GM12878 (cell line): ENCODE measurements at regions not wholly inside any gene's neighbourhood (a gene's known extent, or its start where the extent isn't known, plus 50 kb on each side); places are given as distances from the start of the nearest gene placed in this dataset.

Experiments used
- ATAC-seq: fragments of 200-7000 bp; cut with Tn5 transposase; 3 replicates; pipeline ENCODE4 v1.9.1; 2020; ENCODE audit warnings: mild to moderate bottlenecking, moderate library complexity
- BruUV-seq: library from RNA; stranded (reverse); fragments of 400-500 nt; replicated peaks from 2 replicates; lab custom pipeline; 2021; lab: Mats Ljungman, UMichigan
- CTCF ChIA-PET: fragments of 300-600 bp; sonication (Branson Sonifier 250); formaldehyde crosslinking; extraction: SDS; loops from one replicate; lab custom pipeline; 2021; ENCODE audit warnings: inconsistent platforms; lab: Yijun Ruan, JAX
- POLR2A ChIA-PET: fragments of 350-600 bp; formaldehyde crosslinking; extraction: SDS; loops from one replicate; lab custom pipeline; 2021; ENCODE audit warnings: inconsistent platforms; lab: Charles Lee
- RAD21 ChIA-PET: fragments of 300-600 bp; sonication (Branson Sonifier 250); formaldehyde crosslinking; loops from one replicate; lab custom pipeline; 2023; ENCODE audit warnings: antibody characterized with exemption; ENCODE audit not compliant: unreplicated experiment; lab: Charles Lee
- SMC1A ChIA-PET: fragments of 300-600 bp; sonication (Branson Sonifier 250); formaldehyde crosslinking; loops from one replicate; lab custom pipeline; 2023; ENCODE audit not compliant: unreplicated experiment, uncharacterized antibody; lab: Charles Lee
- DNase-seq: peaks from one replicate; pipeline ENCODE4 v3.0.0-alpha.2; 2011; ENCODE audit warnings: low read depth, low spot score
- FAIRE-seq: peaks from 3 replicates; lab custom pipeline; 2011; peaks lifted over from hg19 to GRCh38; lab: Jason Lieb, UNC
- H2AFZ ChIP-seq: 2 replicates; pipeline ENCODE4 v1.6.0; 2011; ENCODE audit warnings: low read depth, low read length, control low read depth; ENCODE audit not compliant: control insufficient read depth
- H3K27ac ChIP-seq: 2 replicates; pipeline ENCODE4 v1.5.1; 2011; ENCODE audit warnings: control low read depth; ENCODE audit not compliant: control insufficient read depth, insufficient read depth
- H3K27me3 ChIP-seq, 2 experiments: replicated peaks in 1 of 2; 2 replicates each; pipeline versions ENCODE4 v1.6.0 to v1.6.1; 2011; ENCODE audit warnings: low read length in 1 of 2; ENCODE audit not compliant: control insufficient read depth in 2 of 2, insufficient read depth in 2 of 2
- H3K36me3 ChIP-seq, 2 experiments: 2 replicates each; pipeline ENCODE4 v1.5.1; 2011; ENCODE audit warnings: low read length in 1 of 2; ENCODE audit not compliant: control insufficient read depth in 2 of 2, insufficient read depth in 2 of 2
- H3K4me1 ChIP-seq: 2 replicates; pipeline ENCODE4 v1.6.1; 2011; ENCODE audit warnings: mild to moderate bottlenecking, low read length, moderate library complexity, mixed read lengths; ENCODE audit not compliant: control insufficient read depth, insufficient read depth
- H3K4me2 ChIP-seq: 2 replicates; pipeline ENCODE4 v1.6.0; 2011; ENCODE audit warnings: control low read depth; ENCODE audit not compliant: control insufficient read depth, insufficient read depth
- H3K4me3 ChIP-seq: fragments of 200-600 bp; sonication (generic); 2 replicates; pipeline ENCODE4 v1.5.1; 2016
- H3K79me2 ChIP-seq: 2 replicates; pipeline ENCODE4 v1.6.0; 2011; ENCODE audit warnings: low read length; ENCODE audit not compliant: control insufficient read depth, insufficient read depth
- H3K9ac ChIP-seq: 2 replicates; pipeline ENCODE4 v1.8.0; 2011; ENCODE audit warnings: low read length, control low read depth, mixed read lengths; ENCODE audit not compliant: control insufficient read depth, insufficient read depth
- H3K9me3 ChIP-seq: replicated peaks from 3 replicates; pipeline ENCODE4 v1.5.1; 2011; ENCODE audit warnings: mild to moderate bottlenecking, low read length; ENCODE audit not compliant: control insufficient read depth, insufficient read depth
- H4K20me1 ChIP-seq: 2 replicates; pipeline ENCODE4 v1.6.0; 2011; ENCODE audit not compliant: control insufficient read depth, insufficient read depth
- BCL11A ChIP-seq: IDR thresholded peaks from 2 replicates; pipeline ENCODE4 v1.6.1; 2011; ENCODE audit warnings: low read depth, low read length
- CBX3 ChIP-seq: fragments of 200-600 bp; sonication (generic); IDR thresholded peaks from 2 replicates; pipeline ENCODE4 v1.6.1; 2016; ENCODE audit warnings: low read depth, borderline replicate concordance
- HDAC2 ChIP-seq: fragments of 200-600 bp; sonication (generic); IDR thresholded peaks from 2 replicates; pipeline ENCODE4 v1.6.1; 2017
- MYB ChIP-seq: fragments of 150-350 bp; IDR thresholded peaks from 2 replicates; pipeline ENCODE4 v1.6.1; 2014; ENCODE audit warnings: mild to moderate bottlenecking, low read depth, low read length, borderline replicate concordance
- PAX5 ChIP-seq: IDR thresholded peaks from 2 replicates; pipeline ENCODE4 v1.6.1; 2011; ENCODE audit warnings: low read depth, low read length, borderline replicate concordance
- TAF1 ChIP-seq: IDR thresholded peaks from 2 replicates; pipeline ENCODE4 v1.6.1; 2011; ENCODE audit warnings: mild to moderate bottlenecking, low read depth, low read length, borderline replicate concordance
- TARDBP ChIP-seq: IDR thresholded peaks from 2 replicates; pipeline ENCODE4 v1.6.1; 2016; ENCODE audit warnings: borderline replicate concordance
- ZNF217 ChIP-seq: fragments of 450-650 bp; IDR thresholded peaks from 2 replicates; pipeline ENCODE4 v1.6.1; 2017; ENCODE audit warnings: antibody characterized with exemption, mild to moderate bottlenecking
- ZNF384 ChIP-seq: IDR thresholded peaks from 2 replicates; pipeline ENCODE4 v1.6.1; 2012; ENCODE audit warnings: low read depth, mild to moderate bottlenecking, low read length, improper control_type of control experiment, borderline replicate concordance
- ZNF622 ChIP-seq: fragments of 450-650 bp; IDR thresholded peaks from 2 replicates; pipeline ENCODE4 v1.6.1; 2017; ENCODE audit warnings: mild to moderate bottlenecking, inconsistent platforms
- WGBS: methylation state at CpG from one replicate; pipeline ENCODE4 v1.1.6; 2016; ENCODE audit warnings: low lambda C conversion rate; ENCODE audit not compliant: insufficient replicate concordance, insufficient coverage; ENCODE audit errors: missing lambda C conversion rate; 5-methylcytosine and 5-hydroxymethylcytosine counted together
- in situ Hi-C: fragments of 300-500 bp; cut with MboI; formaldehyde crosslinking; loops from 9 replicates; pipeline ENCODE4 v1.14.3; 2018; ENCODE audit warnings: mixed read lengths
- intact Hi-C: fragments of 100-400 bp; cut with micrococcal nuclease; formaldehyde crosslinking; loops from one replicate; pipeline ENCODE4 v1.14.2; 2022; ENCODE audit not compliant: unreplicated experiment
- TF ChIP-seq, protein P1 (sequence below): fragments of 450-650 bp; IDR thresholded peaks from 2 replicates; pipeline ENCODE4 v1.6.1; 2017; ENCODE audit warnings: low read depth, mild to moderate bottlenecking, moderate library complexity
- TF ChIP-seq, protein P2 (sequence below): fragments of 450-650 bp; IDR thresholded peaks from 2 replicates; pipeline ENCODE4 v1.6.1; 2018; ENCODE audit warnings: borderline replicate concordance, mild to moderate bottlenecking; ENCODE audit not compliant: partially characterized antibody
- TF ChIP-seq, protein P3 (sequence below): IDR thresholded peaks from 2 replicates; pipeline ENCODE4 v1.6.1; 2012; ENCODE audit warnings: low read depth, low read length, improper control_type of control experiment
- TF ChIP-seq, protein P4 (sequence below): IDR thresholded peaks from 2 replicates; pipeline ENCODE4 v1.6.1; 2011; ENCODE audit warnings: borderline replicate concordance, low read depth, mild to moderate bottlenecking, moderate library complexity, mixed read lengths, low read length; ENCODE audit not compliant: insufficient read depth; ENCODE audit errors: extremely low read length
- TF ChIP-seq, protein P5 (sequence below): fragments of 450-650 bp; formaldehyde crosslinking; IDR thresholded peaks from 2 replicates; pipeline ENCODE4 v1.4.0; 2022; ENCODE audit warnings: mild to moderate bottlenecking, moderate library complexity

DNA sequence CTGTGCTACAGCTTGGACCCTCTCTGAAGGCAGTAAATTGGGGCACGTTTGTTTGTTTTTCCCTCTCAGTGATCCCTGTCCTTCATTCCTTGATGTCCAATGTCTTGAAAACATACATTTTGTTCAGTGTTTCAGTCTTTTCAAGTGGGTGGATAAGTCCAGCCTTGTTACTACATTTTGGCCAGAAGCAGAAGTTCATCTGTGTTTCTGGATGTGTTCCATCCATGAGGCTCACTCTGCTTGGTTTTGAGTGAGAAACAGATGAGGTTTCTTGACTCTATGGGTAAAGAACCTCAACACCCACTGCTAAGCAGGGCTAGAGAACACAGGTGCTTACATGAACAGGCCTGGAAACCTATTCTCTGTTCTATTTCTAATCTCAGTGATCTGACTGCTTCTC, 74.5 kb upstream of the RFX8 start:
- no TSS peak for BruUV-seq
- 0% methylated on average over 1 of the region's 1 CpG for WGBS
- Histone ChIP-seq H3K27me3 (no peaks in the 10 kb centered on the region), H3K79me2 (no peaks in the 10 kb centered on the region), H3K27ac (no peak overlapping the region), H3K9ac (no peak overlapping the region)
- TF ChIP-seq HDAC2 (no peak), TARDBP (no peak), ZNF217 (no peak), ZNF384 (no peak), ZNF622 (no peak), CBX3 (no peak), BCL11A (no peak), TAF1 (no peak), MYB (no peak), PAX5 (no peak)
- TF ChIP-seq, protein P1, sequence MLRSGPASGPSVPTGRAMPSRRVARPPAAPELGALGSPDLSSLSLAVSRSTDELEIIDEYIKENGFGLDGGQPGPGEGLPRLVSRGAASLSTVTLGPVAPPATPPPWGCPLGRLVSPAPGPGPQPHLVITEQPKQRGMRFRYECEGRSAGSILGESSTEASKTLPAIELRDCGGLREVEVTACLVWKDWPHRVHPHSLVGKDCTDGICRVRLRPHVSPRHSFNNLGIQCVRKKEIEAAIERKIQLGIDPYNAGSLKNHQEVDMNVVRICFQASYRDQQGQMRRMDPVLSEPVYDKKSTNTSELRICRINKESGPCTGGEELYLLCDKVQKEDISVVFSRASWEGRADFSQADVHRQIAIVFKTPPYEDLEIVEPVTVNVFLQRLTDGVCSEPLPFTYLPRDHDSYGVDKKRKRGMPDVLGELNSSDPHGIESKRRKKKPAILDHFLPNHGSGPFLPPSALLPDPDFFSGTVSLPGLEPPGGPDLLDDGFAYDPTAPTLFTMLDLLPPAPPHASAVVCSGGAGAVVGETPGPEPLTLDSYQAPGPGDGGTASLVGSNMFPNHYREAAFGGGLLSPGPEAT = no peak
- TF ChIP-seq, protein P2, sequence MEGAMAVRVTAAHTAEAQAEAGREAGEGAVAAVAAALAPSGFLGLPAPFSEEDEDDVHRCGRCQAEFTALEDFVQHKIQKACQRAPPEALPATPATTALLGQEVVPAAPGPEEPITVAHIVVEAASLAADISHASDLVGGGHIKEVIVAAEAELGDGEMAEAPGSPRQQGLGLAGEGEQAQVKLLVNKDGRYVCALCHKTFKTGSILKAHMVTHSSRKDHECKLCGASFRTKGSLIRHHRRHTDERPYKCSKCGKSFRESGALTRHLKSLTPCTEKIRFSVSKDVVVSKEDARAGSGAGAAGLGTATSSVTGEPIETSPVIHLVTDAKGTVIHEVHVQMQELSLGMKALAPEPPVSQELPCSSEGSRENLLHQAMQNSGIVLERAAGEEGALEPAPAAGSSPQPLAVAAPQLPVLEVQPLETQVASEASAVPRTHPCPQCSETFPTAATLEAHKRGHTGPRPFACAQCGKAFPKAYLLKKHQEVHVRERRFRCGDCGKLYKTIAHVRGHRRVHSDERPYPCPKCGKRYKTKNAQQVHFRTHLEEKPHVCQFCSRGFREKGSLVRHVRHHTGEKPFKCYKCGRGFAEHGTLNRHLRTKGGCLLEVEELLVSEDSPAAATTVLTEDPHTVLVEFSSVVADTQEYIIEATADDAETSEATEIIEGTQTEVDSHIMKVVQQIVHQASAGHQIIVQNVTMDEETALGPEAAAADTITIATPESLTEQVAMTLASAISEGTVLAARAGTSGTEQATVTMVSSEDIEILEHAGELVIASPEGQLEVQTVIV = no peak
- TF ChIP-seq, protein P3, sequence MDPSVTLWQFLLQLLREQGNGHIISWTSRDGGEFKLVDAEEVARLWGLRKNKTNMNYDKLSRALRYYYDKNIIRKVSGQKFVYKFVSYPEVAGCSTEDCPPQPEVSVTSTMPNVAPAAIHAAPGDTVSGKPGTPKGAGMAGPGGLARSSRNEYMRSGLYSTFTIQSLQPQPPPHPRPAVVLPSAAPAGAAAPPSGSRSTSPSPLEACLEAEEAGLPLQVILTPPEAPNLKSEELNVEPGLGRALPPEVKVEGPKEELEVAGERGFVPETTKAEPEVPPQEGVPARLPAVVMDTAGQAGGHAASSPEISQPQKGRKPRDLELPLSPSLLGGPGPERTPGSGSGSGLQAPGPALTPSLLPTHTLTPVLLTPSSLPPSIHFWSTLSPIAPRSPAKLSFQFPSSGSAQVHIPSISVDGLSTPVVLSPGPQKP = no peak
- TF ChIP-seq, protein P4, sequence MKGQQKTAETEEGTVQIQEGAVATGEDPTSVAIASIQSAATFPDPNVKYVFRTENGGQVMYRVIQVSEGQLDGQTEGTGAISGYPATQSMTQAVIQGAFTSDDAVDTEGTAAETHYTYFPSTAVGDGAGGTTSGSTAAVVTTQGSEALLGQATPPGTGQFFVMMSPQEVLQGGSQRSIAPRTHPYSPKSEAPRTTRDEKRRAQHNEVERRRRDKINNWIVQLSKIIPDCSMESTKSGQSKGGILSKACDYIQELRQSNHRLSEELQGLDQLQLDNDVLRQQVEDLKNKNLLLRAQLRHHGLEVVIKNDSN = no peak
- TF ChIP-seq, protein P5, sequence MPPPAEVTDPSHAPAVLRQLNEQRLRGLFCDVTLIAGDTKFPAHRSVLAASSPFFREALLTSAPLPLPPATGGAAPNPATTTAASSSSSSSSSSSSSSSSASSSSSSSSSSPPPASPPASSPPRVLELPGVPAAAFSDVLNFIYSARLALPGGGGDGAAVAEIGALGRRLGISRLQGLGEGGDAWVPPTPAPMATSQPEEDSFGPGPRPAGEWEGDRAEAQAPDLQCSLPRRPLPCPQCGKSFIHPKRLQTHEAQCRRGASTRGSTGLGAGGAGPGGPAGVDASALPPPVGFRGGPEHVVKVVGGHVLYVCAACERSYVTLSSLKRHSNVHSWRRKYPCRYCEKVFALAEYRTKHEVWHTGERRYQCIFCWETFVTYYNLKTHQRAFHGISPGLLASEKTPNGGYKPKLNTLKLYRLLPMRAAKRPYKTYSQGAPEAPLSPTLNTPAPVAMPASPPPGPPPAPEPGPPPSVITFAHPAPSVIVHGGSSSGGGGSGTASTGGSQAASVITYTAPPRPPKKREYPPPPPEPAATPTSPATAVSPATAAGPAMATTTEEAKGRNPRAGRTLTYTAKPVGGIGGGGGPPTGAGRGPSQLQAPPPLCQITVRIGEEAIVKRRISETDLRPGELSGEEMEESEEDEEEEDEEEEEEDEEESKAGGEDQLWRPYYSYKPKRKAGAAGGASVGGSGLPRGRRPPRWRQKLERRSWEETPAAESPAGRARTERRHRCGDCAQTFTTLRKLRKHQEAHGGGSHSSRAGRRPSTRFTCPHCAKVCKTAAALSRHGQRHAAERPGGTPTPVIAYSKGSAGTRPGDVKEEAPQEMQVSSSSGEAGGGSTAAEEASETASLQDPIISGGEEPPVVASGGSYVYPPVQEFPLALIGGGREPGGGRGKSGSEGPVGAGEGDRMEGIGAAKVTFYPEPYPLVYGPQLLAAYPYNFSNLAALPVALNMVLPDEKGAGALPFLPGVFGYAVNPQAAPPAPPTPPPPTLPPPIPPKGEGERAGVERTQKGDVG (CRISPR knock-in tag) = no peak
- TF ChIP-seq, all 136 proteins: peak for 0
- RAD21 ChIA-PET = no interaction called here
- no peaks in the 10 kb centered on the region for H4K20me1 ChIP-seq
- POLR2A ChIA-PET = no interaction called here
- H3K9me3 ChIP-seq = no peaks in the 10 kb centered on the region
- ATAC-seq (no peak), DNase-seq (no peak), FAIRE-seq (no peak)
- CTCF ChIA-PET = no interaction called here
- intact Hi-C loops = no loop called here
- in situ Hi-C loops = no loop called here
- H3K4me3 ChIP-seq = no peak overlapping the region
- SMC1A ChIA-PET = no interaction called here
- no peaks in the 10 kb centered on the region for H3K36me3 ChIP-seq
- H2AFZ ChIP-seq = no peak overlapping the region
- H3K4me1 ChIP-seq = no peaks in the 10 kb centered on the region
- H3K4me2 ChIP-seq = no peak overlapping the region
